DND-41 (cell line): ENCODE measurements at regions not wholly inside any gene's neighbourhood (a gene's known extent, or its start where the extent isn't known, plus 50 kb on each side); places are given as distances from the start of the nearest gene placed in this dataset.

Experiments used
- ATAC-seq: fragments of 200-7000 bp; cut with Tn5 transposase; 3 replicates; pipeline ENCODE4 v1.9.1; 2021; ENCODE audit warnings: low read depth; ENCODE audit not compliant: insufficient read depth
- DNase-seq: peaks from one replicate; pipeline ENCODE4 v3.0.0-alpha.2; 2020
- H2AFZ ChIP-seq: 2 replicates; pipeline ENCODE4 v1.6.0; 2012; ENCODE audit warnings: low read depth, low read length
- H3K27ac ChIP-seq: 2 replicates; pipeline ENCODE4 v1.5.1; 2012; ENCODE audit warnings: low read length, inconsistent platforms
- H3K27me3 ChIP-seq: fragments of 200-600 bp; sonication (generic); 2 replicates; pipeline ENCODE4 v1.6.0; 2012; ENCODE audit warnings: low read length, mild to moderate bottlenecking, inconsistent platforms; ENCODE audit not compliant: insufficient read depth, poor library complexity
- H3K36me3 ChIP-seq: 2 replicates; pipeline ENCODE4 v1.5.1; 2012; ENCODE audit warnings: low read length, inconsistent platforms; ENCODE audit not compliant: insufficient read depth
- H3K4me1 ChIP-seq: 2 replicates; pipeline ENCODE4 v1.5.1; 2012; ENCODE audit warnings: mild to moderate bottlenecking, low read length; ENCODE audit not compliant: insufficient read depth
- H3K4me2 ChIP-seq: 2 replicates; pipeline ENCODE4 v1.6.0; 2012; ENCODE audit warnings: mild to moderate bottlenecking, moderate library complexity, low read length, inconsistent platforms; ENCODE audit not compliant: insufficient read depth
- H3K4me3 ChIP-seq, 2 experiments: fragments of 200-600 bp in 1 of 2; shearing (Covaris generic) in 1 of 2; 2 replicates each; pipeline ENCODE4 v1.5.1; 2012 to 2016; ENCODE audit warnings: inconsistent platforms in 2 of 2, low read length in 2 of 2, mild to moderate bottlenecking in 2 of 2, low read depth in 1 of 2, moderate library complexity in 1 of 2
- H3K79me2 ChIP-seq: 2 replicates; pipeline ENCODE4 v1.6.0; 2012; ENCODE audit warnings: low read length, inconsistent platforms; ENCODE audit not compliant: insufficient read depth
- H3K9ac ChIP-seq: 2 replicates; pipeline ENCODE4 v1.6.0; 2012; ENCODE audit warnings: low read depth, mild to moderate bottlenecking, inconsistent platforms, low read length, moderate library complexity
- H3K9me3 ChIP-seq: 2 replicates; pipeline ENCODE4 v1.5.1; 2012; ENCODE audit warnings: low read length, moderate library complexity, mild to moderate bottlenecking, inconsistent platforms; ENCODE audit not compliant: insufficient read depth, severe bottlenecking
- H4K20me1 ChIP-seq: 2 replicates; pipeline ENCODE4 v1.6.0; 2012; ENCODE audit warnings: low read length; ENCODE audit not compliant: insufficient read depth
- EZH2 ChIP-seq: IDR thresholded peaks from 3 replicates; pipeline ENCODE4 v1.6.1; 2012; ENCODE audit warnings: borderline replicate concordance, low read depth, mild to moderate bottlenecking, moderate library complexity, low read length, inconsistent platforms; ENCODE audit not compliant: severe bottlenecking
- TF ChIP-seq, protein P1 (sequence below): IDR thresholded peaks from 2 replicates; pipeline ENCODE4 v1.5.1; 2012; ENCODE audit warnings: borderline replicate concordance, low read length, moderate library complexity, mild to moderate bottlenecking; ENCODE audit not compliant: poor library complexity, severe bottlenecking; ENCODE audit errors: extremely low read depth

DNA sequence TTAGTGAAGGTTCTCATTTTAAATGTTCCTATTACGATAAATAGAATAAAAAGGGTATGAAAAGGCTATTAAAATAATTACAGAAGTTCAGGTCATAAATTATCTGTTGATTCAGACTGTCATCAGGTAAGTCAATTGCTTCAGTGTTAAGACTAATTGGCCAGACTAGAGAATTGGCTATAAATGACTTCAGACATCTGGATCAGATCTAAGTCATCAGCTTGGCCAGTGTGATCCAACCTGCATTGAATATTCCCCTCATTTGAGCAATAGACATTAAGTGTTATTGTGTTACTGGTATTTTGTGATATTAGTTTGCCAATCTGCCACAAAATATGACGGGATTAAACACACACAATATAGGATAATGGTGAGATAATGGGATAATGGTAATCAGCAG is 377.6 kb upstream of the CITED2 start:
- Histone ChIP-seq H3K27ac (no peak overlapping the region), H3K4me3 (no peak overlapping the region), H3K27me3 (no peaks in the 10 kb centered on the region), H3K79me2 (no peaks in the 10 kb centered on the region), H3K9me3 (no peaks in the 10 kb centered on the region), H4K20me1 (no peaks in the 10 kb centered on the region), H3K9ac (no peak overlapping the region), H2AFZ (no peak overlapping the region), H3K36me3 (no peaks in the 10 kb centered on the region), H3K4me1 (no peaks in the 10 kb centered on the region), H3K4me2 (no peak overlapping the region)
- TF ChIP-seq, protein P1, sequence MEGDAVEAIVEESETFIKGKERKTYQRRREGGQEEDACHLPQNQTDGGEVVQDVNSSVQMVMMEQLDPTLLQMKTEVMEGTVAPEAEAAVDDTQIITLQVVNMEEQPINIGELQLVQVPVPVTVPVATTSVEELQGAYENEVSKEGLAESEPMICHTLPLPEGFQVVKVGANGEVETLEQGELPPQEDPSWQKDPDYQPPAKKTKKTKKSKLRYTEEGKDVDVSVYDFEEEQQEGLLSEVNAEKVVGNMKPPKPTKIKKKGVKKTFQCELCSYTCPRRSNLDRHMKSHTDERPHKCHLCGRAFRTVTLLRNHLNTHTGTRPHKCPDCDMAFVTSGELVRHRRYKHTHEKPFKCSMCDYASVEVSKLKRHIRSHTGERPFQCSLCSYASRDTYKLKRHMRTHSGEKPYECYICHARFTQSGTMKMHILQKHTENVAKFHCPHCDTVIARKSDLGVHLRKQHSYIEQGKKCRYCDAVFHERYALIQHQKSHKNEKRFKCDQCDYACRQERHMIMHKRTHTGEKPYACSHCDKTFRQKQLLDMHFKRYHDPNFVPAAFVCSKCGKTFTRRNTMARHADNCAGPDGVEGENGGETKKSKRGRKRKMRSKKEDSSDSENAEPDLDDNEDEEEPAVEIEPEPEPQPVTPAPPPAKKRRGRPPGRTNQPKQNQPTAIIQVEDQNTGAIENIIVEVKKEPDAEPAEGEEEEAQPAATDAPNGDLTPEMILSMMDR = no peak
- TF ChIP-seq EZH2 = no peak
- DNase-seq (no peak), ATAC-seq (no peak)

DNA sequence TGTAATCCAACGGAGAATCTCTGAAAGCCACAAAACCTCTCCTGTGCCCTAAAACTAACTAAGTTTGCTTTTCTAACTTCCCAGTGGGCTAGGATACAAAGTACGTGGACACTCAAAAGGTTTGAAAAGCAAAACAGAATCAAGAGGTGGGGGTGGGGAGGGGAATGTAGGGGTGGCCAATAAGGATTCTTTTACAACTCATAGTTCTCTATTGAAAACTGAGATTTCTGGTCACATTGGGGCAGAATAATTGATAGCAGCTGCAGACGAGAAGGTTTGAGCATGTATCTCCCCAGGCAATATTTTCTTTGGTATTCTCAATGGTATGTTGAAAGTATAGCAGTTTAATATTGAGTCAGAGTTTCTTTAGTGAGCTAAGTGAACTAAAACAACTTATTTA is 376.7 kb upstream of the CITED2 start:
- H3K79me2 ChIP-seq = no peaks in the 10 kb centered on the region
- ATAC-seq = no peak
- H3K4me1 ChIP-seq = no peaks in the 10 kb centered on the region
- no peak overlapping the region for H3K4me3 ChIP-seq
- H4K20me1 ChIP-seq = no peaks in the 10 kb centered on the region
- TF ChIP-seq EZH2 = no peak
- TF ChIP-seq, protein P1 = no peak
- H3K27ac ChIP-seq = no peak overlapping the region
- H3K9ac ChIP-seq = no peak overlapping the region
- H3K27me3 ChIP-seq = no peaks in the 10 kb centered on the region
- DNase-seq = no peak
- H3K36me3 ChIP-seq = no peaks in the 10 kb centered on the region
- no peak overlapping the region for H2AFZ ChIP-seq
- no peak overlapping the region for H3K4me2 ChIP-seq
- H3K9me3 ChIP-seq = no peaks in the 10 kb centered on the region

DNA sequence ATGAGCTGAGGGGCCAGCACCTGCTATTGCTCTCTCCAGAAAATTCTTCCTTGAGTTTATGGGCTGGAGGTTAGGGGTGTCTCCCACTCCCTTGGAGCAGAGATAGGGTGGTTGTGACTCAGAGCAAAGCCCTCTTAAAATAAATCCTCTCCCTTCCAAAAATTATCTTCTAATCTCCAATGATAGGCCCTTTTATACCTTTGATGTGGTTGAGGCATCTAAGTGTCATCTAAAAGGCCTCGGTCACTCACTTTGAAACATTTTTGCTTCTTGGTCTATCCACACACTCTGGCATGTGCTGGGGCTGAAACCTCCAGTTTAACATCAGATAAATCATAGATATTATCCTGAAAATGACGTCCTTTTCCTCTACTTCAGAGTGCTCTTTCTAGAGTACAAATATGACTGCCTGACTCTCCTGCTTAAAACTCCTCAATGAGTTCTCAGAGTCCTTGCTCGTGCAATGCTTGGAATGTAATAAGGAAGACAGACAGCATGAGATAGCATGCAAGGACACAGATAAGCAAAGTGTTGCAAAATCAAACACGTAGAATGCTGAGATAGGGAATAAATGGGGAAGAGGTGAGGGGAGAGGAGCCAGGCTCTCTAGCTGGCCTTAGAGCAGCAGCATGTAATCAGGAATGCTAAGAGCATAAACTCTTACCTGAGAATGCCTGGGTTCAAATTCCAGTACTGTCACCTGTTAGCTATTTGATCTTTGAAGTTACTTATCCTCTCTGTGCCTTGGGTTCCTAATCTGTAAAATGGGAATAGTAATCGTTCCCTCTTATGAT is 374.1 kb upstream of the CITED2 start:
- H2AFZ ChIP-seq = no peak overlapping the region
- TF ChIP-seq EZH2 = no peak
- TF ChIP-seq, protein P1 = no peak

More for the DNA sequence above, 374.1 kb upstream of the CITED2 start:
- no peaks in the 10 kb centered on the region for H3K79me2 ChIP-seq
- H3K9me3 ChIP-seq = no peaks in the 10 kb centered on the region
- no peaks in the 10 kb centered on the region for H3K36me3 ChIP-seq
- no peak overlapping the region for H3K4me2 ChIP-seq
- no peak overlapping the region for H3K9ac ChIP-seq
- H3K27me3 ChIP-seq = no peaks in the 10 kb centered on the region
- H4K20me1 ChIP-seq = no peaks in the 10 kb centered on the region
- H3K27ac ChIP-seq = no peak overlapping the region
- no peaks in the 10 kb centered on the region for H3K4me1 ChIP-seq
- no peak for ATAC-seq
- no peak overlapping the region for H3K4me3 ChIP-seq
- DNase-seq = no peak
